Mesenchymal stem cell (in vitro differentiated cells and primary cell): ENCODE measurements at regions not wholly inside any gene's neighbourhood (a gene's known extent, or its start where the extent isn't known, plus 50 kb on each side); places are given as distances from the start of the nearest gene placed in this dataset.
"Not testable (repeated sequence)": the region's sequence is repeated elsewhere in the genome, so short reads cannot be mapped to it uniquely, and the experiment has no call there.

Experiments
- DNase-seq: peaks from one replicate; pipeline ENCODE4 v3.0.0-alpha.2; 2013
- H2AFZ ChIP-seq: one replicate; pipeline ENCODE4 v1.6.1; 2013; ENCODE audit warnings: low read depth, mild to moderate bottlenecking, control low read depth, inconsistent platforms, low read length, moderate library complexity
- H2AK5ac ChIP-seq: 2 replicates; pipeline ENCODE4 v1.6.1; 2013; ENCODE audit warnings: low read length, moderate library complexity, mild to moderate bottlenecking, inconsistent platforms; ENCODE audit not compliant: severe bottlenecking
- H2BK120ac ChIP-seq: one replicate; pipeline ENCODE4 v1.6.1; 2013; ENCODE audit warnings: low read depth, mild to moderate bottlenecking, inconsistent platforms, low read length, moderate library complexity
- H2BK12ac ChIP-seq, 2 experiments: one replicate each; pipeline ENCODE4 v1.6.1; 2013; ENCODE audit warnings: inconsistent platforms in 2 of 2, low read length in 2 of 2, mild to moderate bottlenecking in 2 of 2, moderate library complexity in 2 of 2, control low read depth in 1 of 2
- H2BK15ac ChIP-seq: one replicate; pipeline ENCODE4 v1.6.1; 2013; ENCODE audit warnings: mild to moderate bottlenecking, low read depth, inconsistent platforms; ENCODE audit not compliant: poor library complexity, severe bottlenecking
- H2BK5ac ChIP-seq: 2 replicates; pipeline ENCODE4 v1.6.1; 2013; ENCODE audit warnings: low read depth, mild to moderate bottlenecking, low read length, control low read depth, inconsistent platforms; ENCODE audit not compliant: poor library complexity, severe bottlenecking
- H3K14ac ChIP-seq, 2 experiments: one replicate each; pipeline ENCODE4 v1.6.1; 2013; ENCODE audit warnings: inconsistent platforms in 2 of 2, low read length in 2 of 2, control low read depth in 1 of 2, mild to moderate bottlenecking in 1 of 2, moderate library complexity in 1 of 2
- H3K18ac ChIP-seq, 2 experiments: one replicate each; pipeline ENCODE4 v1.6.1; 2013; ENCODE audit warnings: inconsistent platforms in 2 of 2, low read length in 2 of 2, control low read depth in 1 of 2, low read depth in 1 of 2, mild to moderate bottlenecking in 1 of 2
- H3K23ac ChIP-seq, 2 experiments: one replicate each; pipeline ENCODE4 v1.6.1; 2013; ENCODE audit warnings: inconsistent platforms in 2 of 2, low read length in 2 of 2, mild to moderate bottlenecking in 2 of 2, moderate library complexity in 2 of 2, control low read depth in 1 of 2
- H3K27ac ChIP-seq: 2 replicates; pipeline ENCODE4 v1.5.1; 2013; ENCODE audit warnings: mild to moderate bottlenecking, moderate library complexity, low read length, control low read depth, inconsistent platforms; ENCODE audit not compliant: poor library complexity, severe bottlenecking
- H3K27me3 ChIP-seq, 2 experiments: 2 replicates each; pipeline versions ENCODE4 v1.6.1 to v1.7.0; 2013; ENCODE audit warnings: low read length in 2 of 2, mild to moderate bottlenecking in 2 of 2, moderate library complexity in 2 of 2, control low read depth in 1 of 2, inconsistent platforms in 1 of 2; ENCODE audit not compliant: control insufficient read depth in 1 of 2, insufficient read depth in 1 of 2
- H3K36me3 ChIP-seq, 2 experiments: 2 replicates each; pipeline versions ENCODE4 v1.6.1 to v1.7.0; 2013; ENCODE audit warnings: low read length in 2 of 2, control low read depth in 1 of 2, inconsistent platforms in 1 of 2, low read depth in 1 of 2, mild to moderate bottlenecking in 1 of 2; ENCODE audit not compliant: insufficient read depth in 2 of 2, control insufficient read depth in 1 of 2
- H3K4ac ChIP-seq, 2 experiments: one replicate each; pipeline ENCODE4 v1.6.1; 2013; ENCODE audit warnings: inconsistent platforms in 2 of 2, low read length in 2 of 2, mild to moderate bottlenecking in 2 of 2, moderate library complexity in 2 of 2, control low read depth in 1 of 2, low read depth in 1 of 2
- H3K4me1 ChIP-seq: 2 replicates; pipeline ENCODE4 v1.6.1; 2013; ENCODE audit warnings: low read depth, low read length, control low read depth; ENCODE audit not compliant: control insufficient read depth, insufficient read depth
- H3K4me2 ChIP-seq: 2 replicates; pipeline ENCODE4 v1.6.1; 2013; ENCODE audit warnings: low read length, mild to moderate bottlenecking, inconsistent platforms; ENCODE audit not compliant: poor library complexity, severe bottlenecking
- H3K4me3 ChIP-seq, 2 experiments: 2 replicates each; pipeline versions ENCODE4 v1.5.1 to v1.7.0; 2013; ENCODE audit warnings: low read length in 2 of 2, mild to moderate bottlenecking in 2 of 2, control low read depth in 1 of 2, low read depth in 1 of 2; ENCODE audit not compliant: insufficient read depth in 1 of 2
- H3K79me1 ChIP-seq: replicated peaks from 2 replicates; pipeline ENCODE4 v1.6.1; 2013; ENCODE audit warnings: mild to moderate bottlenecking, control low read depth, low read length, inconsistent platforms; ENCODE audit not compliant: poor library complexity, severe bottlenecking
- H3K9ac ChIP-seq: 2 replicates; pipeline ENCODE4 v1.7.0; 2013; ENCODE audit warnings: mild to moderate bottlenecking, low read length, moderate library complexity
- H3K9me3 ChIP-seq: 2 replicates; pipeline ENCODE4 v1.7.0; 2013; ENCODE audit warnings: mild to moderate bottlenecking, low read length; ENCODE audit not compliant: control insufficient read depth
- H4K8ac ChIP-seq: one replicate; pipeline ENCODE4 v1.6.1; 2013; ENCODE audit warnings: inconsistent platforms, mild to moderate bottlenecking, low read length, moderate library complexity
- H4K91ac ChIP-seq: one replicate; pipeline ENCODE4 v1.6.1; 2013; ENCODE audit warnings: mild to moderate bottlenecking, low read length, inconsistent platforms
- WGBS: methylation state at CpG from one replicate; pipeline ENCODE4 v1.1.7; 2013; ENCODE audit warnings: mixed read lengths; 5-methylcytosine and 5-hydroxymethylcytosine counted together

GRCh38 chr10:29815572-29815971, 180.8 kb upstream of the SVIL start:
- H3K27ac ChIP-seq, result no peak overlapping the region
- H2BK120ac ChIP-seq, result no peak overlapping the region
- no peak overlapping the region for H3K18ac ChIP-seq
- H2BK12ac ChIP-seq, result no peak overlapping the region
- H3K9me3 ChIP-seq, result no peaks in the 10 kb centered on the region
- H3K4me3 ChIP-seq, result no peak overlapping the region
- peaks cover 7% of the 10 kb centered on the region for H3K4me1 ChIP-seq
- no peak overlapping the region for H3K4me2 ChIP-seq
- H3K9ac ChIP-seq, result no peak overlapping the region
- H4K8ac ChIP-seq, result no peak overlapping the region
- no peaks in the 10 kb centered on the region for H3K79me1 ChIP-seq
- no peak overlapping the region for H4K91ac ChIP-seq
- no peak overlapping the region for H2AK5ac ChIP-seq
- no peak for DNase-seq
- no peak overlapping the region for H2BK5ac ChIP-seq
- 96% methylated on average over 2 of the region's 2 CpGs for WGBS
- no peak overlapping the region for H2AFZ ChIP-seq
- H3K36me3 ChIP-seq, result no peaks in the 10 kb centered on the region
- peak overlapping the region in 1 of 2 experiments; percentile 31 for H3K14ac ChIP-seq
- no peak overlapping the region for H3K4ac ChIP-seq
- peaks cover 0 to 13% of the 10 kb centered on the region in 2 experiments for H3K27me3 ChIP-seq
- H3K23ac ChIP-seq, result no peak overlapping the region
- no peak overlapping the region for H2BK15ac ChIP-seq

GRCh38 chr10:29811751-29812427, 177.1 kb upstream of the SVIL start:
- Histone ChIP-seq H2AK5ac (peak overlapping the region; percentile 57), H2BK12ac (peak overlapping the region; percentile 71 to 79), H3K18ac (peak overlapping the region; percentile 54 to 91), H4K8ac (peak overlapping the region; percentile 49), H3K9me3 (no peaks in the 10 kb centered on the region), H3K79me1 (no peaks in the 10 kb centered on the region), H2AFZ (no peak overlapping the region), H4K91ac (peak overlapping the region; percentile 53), H3K4me1 (peaks cover 7% of the 10 kb centered on the region), H3K27ac (peak overlapping the region; percentile 55), H3K4me3 (peak overlapping the region in 1 of 2 experiments; percentile 17), H2BK5ac (peak overlapping the region; percentile 61), H3K27me3 (peaks cover 0 to 2% of the 10 kb centered on the region in 2 experiments), H3K4me2 (no peak overlapping the region), H3K4ac (peak overlapping the region in 1 of 2 experiments; percentile 46), H3K23ac (no peak overlapping the region), H2BK15ac (no peak overlapping the region), H3K14ac (no peak overlapping the region), H2BK120ac (no peak overlapping the region), H3K36me3 (no peaks in the 10 kb centered on the region), H3K9ac (peak overlapping the region; percentile 75)
- DNase-seq, result peak; percentile 94
- WGBS, result 26% methylated on average over 5 of the region's 5 CpGs

DNA sequence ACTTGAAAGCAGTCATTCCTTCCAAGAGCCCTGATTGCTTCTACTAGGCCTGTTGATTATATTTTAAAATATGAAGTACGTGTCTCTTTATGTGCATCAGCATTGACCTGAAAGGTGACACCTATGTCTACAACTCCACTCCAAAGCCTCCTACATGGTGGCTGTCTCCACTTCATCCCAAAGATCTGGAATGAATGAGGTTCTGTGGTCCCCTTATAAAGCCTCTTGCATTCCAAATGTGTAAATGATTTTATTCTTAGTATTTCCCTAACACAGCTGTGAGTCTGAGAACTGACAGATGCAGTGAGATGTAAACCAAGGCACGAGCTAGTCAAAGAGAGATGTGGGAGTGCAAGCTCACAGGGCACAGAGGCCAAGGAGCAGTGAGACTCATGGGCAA, 176.0 kb upstream of the SVIL start:
- DNase-seq, result no peak
- Histone ChIP-seq H3K4me2 (no peak overlapping the region), H2AFZ (no peak overlapping the region), H2BK5ac (no peak overlapping the region), H3K36me3 (no peaks in the 10 kb centered on the region), H3K79me1 (peaks cover 1% of the 10 kb centered on the region), H3K18ac (peak overlapping the region; percentile 25 to 88), H3K9ac (no peak overlapping the region), H3K14ac (peak overlapping the region in 1 of 2 experiments; percentile 82), H2BK120ac (peak overlapping the region; percentile 1), H3K27ac (no peak overlapping the region), H3K9me3 (no peaks in the 10 kb centered on the region), H3K4ac (peak overlapping the region; percentile 10 to 75), H3K27me3 (no peaks in the 10 kb centered on the region), H4K8ac (no peak overlapping the region), H2AK5ac (peak overlapping the region; percentile 16), H2BK15ac (no peak overlapping the region), H3K4me1 (peaks cover 11% of the 10 kb centered on the region), H4K91ac (peak overlapping the region; percentile 36), H2BK12ac (peak overlapping the region; percentile 14 to 99), H3K23ac (no peak overlapping the region), H3K4me3 (no peak overlapping the region)
- 89% methylated on average over 2 of the region's 2 CpGs for WGBS

GRCh38 chr10:29810231-29810630, 175.5 kb upstream of the SVIL start:
- H3K14ac ChIP-seq, H3K9ac ChIP-seq, H3K4me3 ChIP-seq, H3K18ac ChIP-seq, H3K9me3 ChIP-seq, H2BK5ac ChIP-seq, DNase-seq, H3K4me2 ChIP-seq, H2AK5ac ChIP-seq, H3K27me3 ChIP-seq, H2AFZ ChIP-seq, H3K36me3 ChIP-seq, H4K8ac ChIP-seq, H2BK120ac ChIP-seq, H4K91ac ChIP-seq, H2BK12ac ChIP-seq, H3K23ac ChIP-seq, H3K79me1 ChIP-seq, H2BK15ac ChIP-seq, H3K27ac ChIP-seq, H3K4ac ChIP-seq: not testable (repeated sequence)
- WGBS, result 100% methylated on average over 2 of the region's 3 CpGs
- H3K4me1 ChIP-seq, result peaks cover 14% of the 10 kb centered on the region
